GM12873 (cell line): ENCODE measurements at regions not wholly inside any gene's neighbourhood (a gene's known extent, or its start where the extent isn't known, plus 50 kb on each side); places are given as distances from the start of the nearest gene placed in this dataset.

ENCODE experiments used
- CTCF ChIP-seq: IDR thresholded peaks from 2 replicates; pipeline ENCODE4 v1.5.1; 2012; ENCODE audit warnings: low read depth, mild to moderate bottlenecking, moderate library complexity, low read length, control low read depth; ENCODE audit not compliant: insufficient read depth; ENCODE audit errors: missing control alignments

GRCh38 chr2:58481670-58482069 lies 240.5 kb upstream of the FANCL start:
- TF ChIP-seq CTCF: no peak

- no peak for TF ChIP-seq CTCF
Measured at GRCh38 chr2:58480141-58480540, 239.0 kb upstream of the FANCL start.

- TF ChIP-seq CTCF: no peak
Measured at GRCh38 chr2:58479535-58480140, 238.5 kb upstream of the FANCL start.

- TF ChIP-seq CTCF: no peak
Measured at GRCh38 chr2:58476556-58476955, 235.4 kb upstream of the FANCL start.

- no peak for TF ChIP-seq CTCF
Measured at GRCh38 chr2:58475756-58476155, 234.6 kb upstream of the FANCL start.

GRCh38 chr2:58473165-58473564 lies 232.0 kb upstream of the FANCL start:
- no peak for TF ChIP-seq CTCF

- TF ChIP-seq CTCF: no peak
Measured at GRCh38 chr2:58466804-58467203, 225.7 kb upstream of the FANCL start.
